ENCODE measurements at regions not wholly inside any gene's neighbourhood (a gene's known extent, or its start where the extent isn't known, plus 50 kb on each side); places are given as distances from the start of the nearest gene placed in this dataset.

- DNase-seq (ENCODE audit: low spot score): no peak
Observed at GRCh38 chr6:96465321-96465903, 56.2 kb upstream of the UFL1 start.

- DNase-seq (ENCODE audit: low spot score): no peak
Observed at GRCh38 chr6:96466147-96466863, 55.3 kb upstream of the UFL1 start.

GRCh38 chr6:96467814-96468213 is 53.8 kb upstream of the UFL1 start:
- no peak for DNase-seq (ENCODE audit: low spot score)

- no peak for DNase-seq (ENCODE audit: low spot score)
Observed at GRCh38 chr6:96468281-96468680, 53.3 kb upstream of the UFL1 start.

- peak; percentile 28 for DNase-seq (ENCODE audit: low spot score)
Observed at GRCh38 chr6:96468681-96469224, 52.9 kb upstream of the UFL1 start.

- no peak for DNase-seq (ENCODE audit: low spot score)
Observed at GRCh38 chr6:96469312-96469711, 52.3 kb upstream of the UFL1 start.

GRCh38 chr6:96470296-96470695 is 51.3 kb upstream of the UFL1 start:
- DNase-seq (ENCODE audit: low spot score): no peak
